ENCODE measurements at regions not wholly inside any gene's neighbourhood (a gene's known extent, or its start where the extent isn't known, plus 50 kb on each side); places are given as distances from the start of the nearest gene placed in this dataset.

DNA sequence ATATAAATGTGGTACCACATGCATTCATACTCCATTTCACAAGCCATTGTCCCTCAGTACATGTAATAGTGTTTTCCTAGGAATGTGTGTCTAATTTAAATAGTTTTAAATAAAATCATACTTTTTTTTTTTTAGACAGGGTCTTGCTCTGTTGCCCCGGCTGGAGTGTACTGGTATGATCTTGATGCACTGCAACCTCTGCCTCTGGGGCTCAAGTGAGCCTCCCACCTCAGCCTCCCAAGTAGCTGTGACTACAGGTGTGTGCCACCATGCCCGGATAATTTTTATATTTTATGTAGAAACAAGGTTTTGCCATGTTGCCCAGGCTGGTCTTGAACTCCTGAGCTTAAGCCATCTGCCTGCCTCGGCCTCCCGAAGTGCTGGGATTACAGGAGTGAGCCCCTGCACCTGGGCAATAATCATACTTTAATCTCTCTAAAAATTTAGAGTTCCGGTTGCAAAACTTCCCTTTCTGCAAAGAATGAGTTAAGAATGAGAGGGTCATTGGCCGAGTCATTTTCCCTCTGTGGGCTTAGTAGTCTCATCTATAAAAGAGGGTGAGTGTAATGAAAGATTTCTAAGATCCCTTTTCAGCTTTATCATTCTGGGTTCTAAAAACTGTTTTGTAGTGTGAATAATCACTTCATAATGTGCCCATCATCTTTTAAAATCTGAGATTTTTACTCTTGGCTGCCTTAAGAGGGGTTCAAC, 116.0 kb upstream of the PELI1 start:
- H3K79me2 ChIP-seq (ENCODE audit: control insufficient read depth, insufficient read depth, low read length): no peaks in the 10 kb centered on the region
- H3K27ac ChIP-seq (ENCODE audit: insufficient read depth, low read length): no peak overlapping the region
- no peaks in the 10 kb centered on the region for H3K27me3 ChIP-seq (ENCODE audit: control insufficient read depth, insufficient read depth, low read length)
- H3K4me2 ChIP-seq (ENCODE audit: extremely low read depth, insufficient read depth, low read length): no peak overlapping the region
- H3K4me3 ChIP-seq (replicated peaks in 1 of 4; ENCODE audit: control extremely low read depth in 1 of 4, insufficient read depth in 1 of 4, low read depth in 3 of 4, low read length in 4 of 4): no peak overlapping the region
- no peaks in the 10 kb centered on the region for H4K20me1 ChIP-seq (ENCODE audit: control insufficient read depth, extremely low read depth, insufficient read depth, low read length)
- H3K9me3 ChIP-seq (ENCODE audit: control insufficient read depth, insufficient read depth, low read depth, low read length): no peaks in the 10 kb centered on the region
- no peaks in the 10 kb centered on the region for H3K36me3 ChIP-seq (ENCODE audit: control insufficient read depth, insufficient read depth, low read length)
- no peak overlapping the region for H3K9ac ChIP-seq (ENCODE audit: insufficient read depth, low read length)
- TF ChIP-seq EZH2 (IDR thresholded peaks at IDR 0.05; ENCODE audit: low read length, missing control alignments) (no peak), CTCF (conservative IDR thresholded peaks at IDR 0.05 in 1 of 2, IDR thresholded peaks at IDR 0.05 in 1 of 2; ENCODE audit: low read depth in 1 of 2, low read length in 2 of 2) (no peak)
- H3K4me1 ChIP-seq (ENCODE audit: control insufficient read depth, extremely low read depth, insufficient read depth, low read length): peaks cover 6% of the 10 kb centered on the region
- no peak overlapping the region for H2AFZ ChIP-seq (ENCODE audit: low read length)
- DNase-seq (ENCODE audit: low read depth in 2 of 2): no peak

DNA sequence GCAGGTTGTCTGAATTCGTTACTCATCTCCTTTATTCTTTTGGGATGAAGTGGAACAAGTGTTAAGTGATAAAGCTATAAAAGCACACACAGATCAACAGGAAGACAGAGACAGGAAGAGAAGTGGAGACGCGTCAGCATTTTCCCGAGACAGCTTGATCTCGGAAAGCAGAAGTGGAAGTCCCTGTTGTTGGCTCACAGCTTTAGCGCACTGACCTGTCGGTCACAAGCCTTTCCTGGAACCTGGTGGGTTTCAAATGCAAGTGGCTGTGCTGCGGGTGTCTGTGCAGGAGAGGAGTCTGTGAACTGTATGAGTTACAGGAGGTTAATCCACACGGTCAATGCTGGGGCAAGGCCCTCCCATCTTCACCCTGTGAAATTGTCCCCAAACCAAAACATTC, 116.6 kb upstream of the PELI1 start:
- no peaks in the 10 kb centered on the region for H3K27me3 ChIP-seq (ENCODE audit: control insufficient read depth, insufficient read depth, low read length)
- H3K4me1 ChIP-seq (ENCODE audit: control insufficient read depth, extremely low read depth, insufficient read depth, low read length): peaks cover 6% of the 10 kb centered on the region
- no peak overlapping the region for H3K4me3 ChIP-seq (replicated peaks in 1 of 4; ENCODE audit: control extremely low read depth in 1 of 4, insufficient read depth in 1 of 4, low read depth in 3 of 4, low read length in 4 of 4)
- no peak for DNase-seq (ENCODE audit: low read depth in 2 of 2)
- no peaks in the 10 kb centered on the region for H3K79me2 ChIP-seq (ENCODE audit: control insufficient read depth, insufficient read depth, low read length)
- H3K36me3 ChIP-seq (ENCODE audit: control insufficient read depth, insufficient read depth, low read length): no peaks in the 10 kb centered on the region
- H3K9ac ChIP-seq (ENCODE audit: insufficient read depth, low read length): no peak overlapping the region
- peak overlapping the region; percentile 70 for H2AFZ ChIP-seq (ENCODE audit: low read length)
- no peak overlapping the region for H3K27ac ChIP-seq (ENCODE audit: insufficient read depth, low read length)
- no peaks in the 10 kb centered on the region for H4K20me1 ChIP-seq (ENCODE audit: control insufficient read depth, extremely low read depth, insufficient read depth, low read length)
- no peak overlapping the region for H3K4me2 ChIP-seq (ENCODE audit: extremely low read depth, insufficient read depth, low read length)
- no peak for TF ChIP-seq EZH2 (IDR thresholded peaks at IDR 0.05; ENCODE audit: low read length, missing control alignments)
- no peak for TF ChIP-seq CTCF (conservative IDR thresholded peaks at IDR 0.05 in 1 of 2, IDR thresholded peaks at IDR 0.05 in 1 of 2; ENCODE audit: low read depth in 1 of 2, low read length in 2 of 2)
- H3K9me3 ChIP-seq (ENCODE audit: control insufficient read depth, insufficient read depth, low read depth, low read length): no peaks in the 10 kb centered on the region

GRCh38 chr2:64262071-64262470, 117.9 kb upstream of the PELI1 start:
- Histone ChIP-seq H3K36me3 (ENCODE audit: control insufficient read depth, insufficient read depth, low read length) (no peaks in the 10 kb centered on the region), H3K4me1 (ENCODE audit: control insufficient read depth, extremely low read depth, insufficient read depth, low read length) (peaks cover 6% of the 10 kb centered on the region), H2AFZ (ENCODE audit: low read length) (no peak overlapping the region), H3K9ac (ENCODE audit: insufficient read depth, low read length) (no peak overlapping the region), H3K79me2 (ENCODE audit: control insufficient read depth, insufficient read depth, low read length) (no peaks in the 10 kb centered on the region), H4K20me1 (ENCODE audit: control insufficient read depth, extremely low read depth, insufficient read depth, low read length) (no peaks in the 10 kb centered on the region), H3K27me3 (ENCODE audit: control insufficient read depth, insufficient read depth, low read length) (no peaks in the 10 kb centered on the region), H3K27ac (ENCODE audit: insufficient read depth, low read length) (no peak overlapping the region), H3K4me2 (ENCODE audit: extremely low read depth, insufficient read depth, low read length) (no peak overlapping the region), H3K9me3 (ENCODE audit: control insufficient read depth, insufficient read depth, low read depth, low read length) (no peaks in the 10 kb centered on the region), H3K4me3 (replicated peaks in 1 of 4; ENCODE audit: control extremely low read depth in 1 of 4, insufficient read depth in 1 of 4, low read depth in 3 of 4, low read length in 4 of 4) (no peak overlapping the region)
- TF ChIP-seq CTCF (conservative IDR thresholded peaks at IDR 0.05 in 1 of 2, IDR thresholded peaks at IDR 0.05 in 1 of 2; ENCODE audit: low read depth in 1 of 2, low read length in 2 of 2): no peak
- no peak for TF ChIP-seq EZH2 (IDR thresholded peaks at IDR 0.05; ENCODE audit: low read length, missing control alignments)
- DNase-seq (ENCODE audit: low read depth in 2 of 2): peak in 1 of 2 donors; percentile 23

Measured in fibroblast of lung (primary cell).